Spleen (tissue), 7 donors: ENCODE measurements at regions not wholly inside any gene's neighbourhood (a gene's known extent, or its start where the extent isn't known, plus 50 kb on each side); places are given as distances from the start of the nearest gene placed in this dataset.

Experiments used
- CTCF ChIP-seq, 11 experiments: fragments of 200-600 bp in 7 of 11; fragments of 450-650 bp in 4 of 11; sonication (generic) in 4 of 11; IDR thresholded peaks in 8 of 11; conservative IDR thresholded peaks in 3 of 11; 1 replicate in 7 of 11; 2 replicates in 4 of 11; pipeline versions ENCODE4 v1.4.0 to v1.8.0; 2016 to 2021; ENCODE audit warnings: antibody characterized with exemption in 11 of 11, inconsistent platforms in 4 of 11, mild to moderate bottlenecking in 1 of 11
- POLR2A ChIP-seq, 3 donors: fragments of 450-650 bp; IDR thresholded peaks; one replicate each; pipeline ENCODE4 v1.5.1; 2017; ENCODE audit warnings: antibody characterized with exemption in 3 of 3, mild to moderate bottlenecking in 1 of 3
- POLR2AphosphoS5 ChIP-seq, 3 donors: sonication (generic); formaldehyde crosslinking; IDR thresholded peaks; one replicate each; pipeline ENCODE4 v1.5.1; 2017; ENCODE audit warnings: antibody characterized with exemption in 3 of 3
- donor health status: DM: no; HTN: no; CAD: no; lungs with moderate emphysema.
- donor health status: DM: no; HTN: no; CAD: no.
- donor health status: DM: no; HTN: no; CAD: no.

DNA sequence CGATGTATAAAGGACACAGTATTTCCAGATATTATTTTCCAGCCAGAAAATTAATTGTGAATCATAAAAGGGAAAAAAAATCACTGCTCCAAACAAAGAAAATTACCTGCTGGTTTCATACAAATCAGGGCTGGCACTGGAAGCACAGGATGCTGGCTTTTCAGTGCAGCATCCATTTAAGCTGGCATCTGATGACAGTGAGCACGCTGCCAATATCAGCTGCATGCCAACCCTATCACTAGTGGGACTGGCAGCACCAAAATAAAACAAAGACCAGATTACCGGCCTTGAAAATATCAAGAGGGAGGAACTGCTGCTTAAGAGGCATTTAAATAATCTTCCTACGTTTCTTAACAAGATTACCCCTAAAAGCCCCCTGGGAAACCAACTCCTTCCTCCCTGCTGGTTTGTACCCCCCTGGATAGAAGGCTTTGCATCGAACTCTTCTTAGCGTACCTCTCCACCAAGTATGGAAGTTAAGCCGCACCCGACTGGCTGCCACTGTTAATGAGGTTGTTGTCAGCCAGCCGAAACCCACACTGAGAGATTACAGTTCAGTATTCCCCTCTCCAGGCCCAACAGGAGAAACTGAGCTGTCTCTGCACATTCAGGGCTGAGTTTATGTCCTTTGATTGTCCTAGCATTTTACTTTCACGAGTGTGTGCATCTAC lies 257.8 kb downstream of the EFNB2 start:
- TF ChIP-seq CTCF (IDR thresholded peaks at IDR 0.05 in 8 of 11, conservative IDR thresholded peaks at IDR 0.05 in 3 of 11) (no peak), POLR2A (IDR thresholded peaks at IDR 0.05) (no peak), POLR2AphosphoS5 (IDR thresholded peaks at IDR 0.05) (no peak)
